ENCODE measurements at regions not wholly inside any gene's neighbourhood (a gene's known extent, or its start where the extent isn't known, plus 50 kb on each side); places are given as distances from the start of the nearest gene placed in this dataset.

DNA sequence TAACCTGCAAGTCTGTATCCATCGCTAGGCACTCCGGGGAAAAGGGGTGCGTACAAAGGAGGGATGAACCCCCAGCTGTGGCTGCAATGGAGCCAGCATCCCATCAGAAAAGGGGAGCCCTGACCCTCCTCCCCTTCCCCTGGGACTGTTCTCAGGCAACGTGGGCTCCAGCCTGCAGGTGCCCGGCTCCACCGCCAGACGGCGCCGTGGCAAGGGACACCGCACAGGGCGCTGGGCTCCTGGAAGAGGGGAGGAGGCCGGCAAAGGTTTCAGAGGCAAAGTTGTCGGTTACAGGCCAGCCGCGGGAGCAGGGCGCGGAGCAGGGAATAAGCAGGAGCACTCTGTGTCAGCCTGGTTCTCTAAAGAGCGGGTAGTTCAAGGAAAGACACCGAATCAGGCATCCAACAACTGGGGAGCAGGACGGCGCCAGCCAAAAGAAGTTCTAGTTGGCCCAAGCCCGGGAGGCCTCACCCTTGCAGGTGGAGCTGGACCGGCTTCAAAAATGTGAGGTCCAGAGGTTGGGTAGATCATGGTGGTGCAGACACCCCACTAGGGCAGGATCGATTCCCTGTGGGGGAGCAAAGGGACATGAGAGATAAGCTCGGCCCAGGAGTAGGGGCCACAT, 53.0 kb upstream of the ATP12A start:
- TF ChIP-seq, protein P1, sequence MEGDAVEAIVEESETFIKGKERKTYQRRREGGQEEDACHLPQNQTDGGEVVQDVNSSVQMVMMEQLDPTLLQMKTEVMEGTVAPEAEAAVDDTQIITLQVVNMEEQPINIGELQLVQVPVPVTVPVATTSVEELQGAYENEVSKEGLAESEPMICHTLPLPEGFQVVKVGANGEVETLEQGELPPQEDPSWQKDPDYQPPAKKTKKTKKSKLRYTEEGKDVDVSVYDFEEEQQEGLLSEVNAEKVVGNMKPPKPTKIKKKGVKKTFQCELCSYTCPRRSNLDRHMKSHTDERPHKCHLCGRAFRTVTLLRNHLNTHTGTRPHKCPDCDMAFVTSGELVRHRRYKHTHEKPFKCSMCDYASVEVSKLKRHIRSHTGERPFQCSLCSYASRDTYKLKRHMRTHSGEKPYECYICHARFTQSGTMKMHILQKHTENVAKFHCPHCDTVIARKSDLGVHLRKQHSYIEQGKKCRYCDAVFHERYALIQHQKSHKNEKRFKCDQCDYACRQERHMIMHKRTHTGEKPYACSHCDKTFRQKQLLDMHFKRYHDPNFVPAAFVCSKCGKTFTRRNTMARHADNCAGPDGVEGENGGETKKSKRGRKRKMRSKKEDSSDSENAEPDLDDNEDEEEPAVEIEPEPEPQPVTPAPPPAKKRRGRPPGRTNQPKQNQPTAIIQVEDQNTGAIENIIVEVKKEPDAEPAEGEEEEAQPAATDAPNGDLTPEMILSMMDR (conservative IDR thresholded peaks at IDR 0.05; ENCODE audit: low read depth, low read length) = peak; percentile 75
- H3K4me3 ChIP-seq (ENCODE audit: low read depth, low read length) = no peak overlapping the region
- DNase-seq (ENCODE audit: low read depth) = no peak

DNA sequence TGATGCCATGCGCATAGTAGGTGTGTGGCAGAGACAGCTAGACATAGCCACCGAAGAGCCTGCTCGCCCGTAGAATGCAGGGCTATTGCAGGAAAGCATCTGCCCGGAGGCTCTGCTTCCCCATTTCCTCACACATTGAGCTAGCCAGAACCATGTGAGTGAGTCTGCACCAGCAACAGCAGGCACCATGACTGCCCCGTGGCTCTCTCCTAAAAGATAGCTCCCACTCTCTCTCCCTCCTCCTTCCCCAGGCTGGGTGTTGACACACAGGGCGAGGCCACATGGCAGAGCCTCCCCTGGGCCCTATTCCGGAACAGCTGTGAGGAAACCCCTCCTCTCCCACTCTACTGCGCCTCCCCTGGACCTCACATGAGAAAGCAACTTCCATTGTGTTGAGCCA, 52.3 kb upstream of the ATP12A start:
- no peak for DNase-seq (ENCODE audit: low read depth)
- H3K4me3 ChIP-seq (ENCODE audit: low read depth, low read length) = no peak overlapping the region
- TF ChIP-seq, protein P1 (conservative IDR thresholded peaks at IDR 0.05; ENCODE audit: low read depth, low read length) = no peak

DNA sequence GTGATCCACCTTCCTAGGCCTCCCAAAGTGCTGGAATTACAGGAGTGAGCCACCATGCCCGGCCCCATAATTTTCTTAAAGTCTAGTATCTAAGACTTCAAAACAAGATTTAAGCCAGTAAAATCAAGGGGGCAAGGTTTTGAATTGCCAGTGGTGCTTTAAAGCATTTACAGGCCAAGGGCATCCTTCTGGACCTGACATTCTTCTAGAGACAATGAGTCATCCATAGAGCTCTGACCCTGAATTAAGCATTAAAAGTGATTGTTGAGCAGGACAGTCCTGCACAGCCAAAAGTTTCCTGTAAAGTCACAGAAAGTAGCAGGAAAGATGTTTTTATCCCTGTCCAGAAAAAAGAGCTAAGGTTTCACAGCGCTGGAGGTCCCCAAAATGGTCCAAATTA, 50.9 kb upstream of the ATP12A start:
- TF ChIP-seq, protein P1 (conservative IDR thresholded peaks at IDR 0.05; ENCODE audit: low read depth, low read length) = no peak
- no peak overlapping the region for H3K4me3 ChIP-seq (ENCODE audit: low read depth, low read length)
- peak; percentile 41 for DNase-seq (ENCODE audit: low read depth)

DNA sequence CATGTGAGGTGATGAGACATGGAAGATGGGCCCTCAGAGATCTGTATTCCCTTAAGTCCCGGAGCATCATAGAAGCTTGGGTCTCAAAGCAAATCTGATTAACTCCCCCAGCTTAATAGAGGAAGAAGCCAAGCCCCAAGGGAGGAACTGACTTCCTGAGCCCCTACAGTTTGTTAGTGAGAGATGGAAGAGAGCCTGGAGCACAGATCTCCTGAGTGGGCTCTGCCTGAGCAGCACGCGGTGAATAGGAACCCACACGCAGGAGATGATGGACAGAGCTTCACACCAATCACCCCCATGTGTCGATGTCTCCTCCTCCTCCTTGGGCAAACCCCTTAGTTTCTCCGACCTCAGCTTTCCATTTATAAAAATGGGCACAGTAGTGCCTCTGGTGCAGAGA, 50.1 kb upstream of the ATP12A start:
- H3K4me3 ChIP-seq (ENCODE audit: low read depth, low read length) = no peak overlapping the region
- no peak for DNase-seq (ENCODE audit: low read depth)
- TF ChIP-seq, protein P1 (conservative IDR thresholded peaks at IDR 0.05; ENCODE audit: low read depth, low read length) = no peak

Measured in choroid plexus epithelial cell (primary cell).